K562 (cell line): ENCODE measurements at regions not wholly inside any gene's neighbourhood (a gene's known extent, or its start where the extent isn't known, plus 50 kb on each side); places are given as distances from the start of the nearest gene placed in this dataset.

Experiments used
- ATAC-seq: fragments of 200-7000 bp; cut with Tn5 transposase; 3 replicates; pipeline ENCODE4 v1.9.1; 2020; ENCODE audit warnings: moderate library complexity
- BruUV-seq: library from RNA; stranded (reverse); fragments of 400-500 nt; replicated peaks from 2 replicates; lab custom pipeline; 2021; lab: Mats Ljungman, UMichigan
- CTCF ChIA-PET: fragments of 300-600 bp; formaldehyde crosslinking; extraction: SDS; loops from one replicate; lab custom pipeline; 2021; ENCODE audit warnings: low intra/inter-chr PET ratio; lab: Yijun Ruan, JAX
- POLR2A ChIA-PET: fragments of 300-600, 350-650 bp; sonication (Branson Sonifier 250); formaldehyde crosslinking; extraction: SDS; loops from one replicate; lab custom pipeline; 2021; ENCODE audit warnings: antibody characterized with exemption, inconsistent platforms; lab: Yijun Ruan, JAX
- DNase-seq, 4 experiments: peaks; one replicate each; pipeline versions ENCODE4 v3.0.0 to v3.0.0-alpha.2; 2011 to 2018; ENCODE audit warnings: low spot score in 3 of 4, mixed read lengths in 3 of 4; ENCODE audit errors: extremely low read depth in 1 of 4
- FAIRE-seq: peaks from 2 replicates; lab custom pipeline; 2011; peaks lifted over from hg19 to GRCh38; lab: Jason Lieb, UNC
- H2AFZ ChIP-seq: 2 replicates; pipeline ENCODE4 v1.6.0; 2011; ENCODE audit warnings: low read depth, low read length, control low read depth, inconsistent platforms
- H3K27ac ChIP-seq: fragments of 200-600 bp; 3 replicates; pipeline ENCODE4 v1.8.0; 2011; ENCODE audit warnings: low read depth, mild to moderate bottlenecking, control low read depth, inconsistent platforms, low read length, moderate library complexity, mixed read lengths; ENCODE audit errors: extremely low read depth
- H3K27me3 ChIP-seq, 2 experiments: fragments of 300-600 bp in 1 of 2; 2 replicates in 1 of 2; 3 replicates in 1 of 2; pipeline versions ENCODE4 v1.6.0 to v1.8.0; 2011; ENCODE audit warnings: inconsistent platforms in 2 of 2, low read length in 2 of 2, mild to moderate bottlenecking in 1 of 2, mixed read lengths in 1 of 2, moderate library complexity in 1 of 2; ENCODE audit not compliant: control insufficient read depth in 2 of 2, insufficient read depth in 2 of 2
- H3K36me3 ChIP-seq: fragments of 300-600 bp; 3 replicates; pipeline ENCODE4 v1.8.0; 2011; ENCODE audit warnings: mild to moderate bottlenecking, low read length, inconsistent platforms; ENCODE audit not compliant: control insufficient read depth, insufficient read depth
- H3K4me1 ChIP-seq, 2 experiments: fragments of 200-600 bp in 1 of 2; replicated peaks in 1 of 2; 2 replicates in 1 of 2; 3 replicates in 1 of 2; pipeline versions ENCODE4 v1.5.1 to v1.8.0; 2011; ENCODE audit warnings: inconsistent platforms in 2 of 2, low read length in 2 of 2, mild to moderate bottlenecking in 1 of 2, mixed read lengths in 1 of 2, moderate library complexity in 1 of 2; ENCODE audit not compliant: control insufficient read depth in 2 of 2, insufficient read depth in 2 of 2
- H3K4me2 ChIP-seq: 2 replicates; pipeline ENCODE4 v1.6.1; 2011; ENCODE audit warnings: low read length, control low read depth, inconsistent platforms, mixed read lengths; ENCODE audit not compliant: insufficient read depth
- H3K4me3 ChIP-seq: fragments of 200-600 bp; sonication (generic), shearing (Covaris generic); 2 replicates; pipeline ENCODE4 v1.5.1; 2016; ENCODE audit warnings: control low read depth, inconsistent platforms
- H3K79me2 ChIP-seq: fragments of 200-600 bp; 3 replicates; pipeline ENCODE4 v1.8.0; 2011; ENCODE audit warnings: low read length, inconsistent platforms; ENCODE audit not compliant: control insufficient read depth, insufficient read depth
- H3K9ac ChIP-seq, 2 experiments: 2 replicates each; pipeline versions ENCODE4 v1.6.0 to v1.6.1; 2011; ENCODE audit warnings: low read depth in 2 of 2, low read length in 2 of 2, control low read depth in 1 of 2, inconsistent platforms in 1 of 2, mild to moderate bottlenecking in 1 of 2, mixed read lengths in 1 of 2; ENCODE audit not compliant: insufficient read depth in 1 of 2
- H3K9me1 ChIP-seq: one replicate; pipeline ENCODE4 v1.6.0; 2011; ENCODE audit warnings: inconsistent platforms, mild to moderate bottlenecking, low read length, moderate library complexity; ENCODE audit not compliant: control insufficient read depth, insufficient read depth
- H3K9me3 ChIP-seq: replicated peaks from 2 replicates; pipeline ENCODE4 v1.5.1; 2011; ENCODE audit warnings: low read depth, low read length, inconsistent platforms; ENCODE audit not compliant: control insufficient read depth, insufficient read depth
- H4K20me1 ChIP-seq: replicated peaks from 2 replicates; pipeline ENCODE4 v1.6.1; 2011; ENCODE audit warnings: low read length, inconsistent platforms, mixed read lengths; ENCODE audit not compliant: control insufficient read depth, insufficient read depth
- AFF4 ChIP-seq: sonication (generic); formaldehyde crosslinking; IDR thresholded peaks from 2 replicates; pipeline ENCODE4 v1.8.0; 2023; ENCODE audit warnings: mild to moderate bottlenecking, missing genetic modification reagents
- DACH1 ChIP-seq: fragments of 450-650 bp; IDR thresholded peaks from 2 replicates; pipeline ENCODE4 v1.6.1; 2018; ENCODE audit not compliant: partially characterized antibody
- GABPB1 ChIP-seq: sonication (generic); formaldehyde crosslinking; IDR thresholded peaks from 2 replicates; pipeline ENCODE4 v1.8.0; 2022; ENCODE audit warnings: mild to moderate bottlenecking, missing genetic modification reagents
- GTF3C2 ChIP-seq: IDR thresholded peaks from 3 replicates; pipeline ENCODE4 v1.6.1; 2011; ENCODE audit warnings: borderline replicate concordance, mild to moderate bottlenecking, moderate library complexity; ENCODE audit not compliant: insufficient read length; ENCODE audit errors: extremely low read depth
- HNRNPH1 ChIP-seq: fragments of 200-400 bp; formaldehyde crosslinking; optimal IDR thresholded peaks from 2 replicates; pipeline ENCODE3; 2017; ENCODE audit warnings: low read depth, mild to moderate bottlenecking, low read length, moderate library complexity
- MLLT1 ChIP-seq, 2 experiments: fragments of 450-650 bp; IDR thresholded peaks; 2 replicates each; pipeline ENCODE4 v1.6.1; 2016
- NELFE ChIP-seq: IDR thresholded peaks from 2 replicates; pipeline ENCODE4 v1.6.1; 2011; ENCODE audit warnings: mild to moderate bottlenecking; ENCODE audit not compliant: insufficient read depth, insufficient read length
- NFIC ChIP-seq: fragments of 450-650 bp; IDR thresholded peaks from 2 replicates; pipeline ENCODE4 v1.6.1; 2017; ENCODE audit warnings: mild to moderate bottlenecking, inconsistent platforms
- PATZ1 ChIP-seq: fragments of 250-450 bp; sonication (Bioruptor Pico); IDR thresholded peaks from 2 replicates; pipeline ENCODE4 v1.5.0; 2020; ENCODE audit warnings: mild to moderate bottlenecking, borderline replicate concordance
- RUNX1 ChIP-seq: sonication (generic); IDR thresholded peaks from 2 replicates; pipeline ENCODE4 v1.6.1; 2016; ENCODE audit warnings: antibody characterized with exemption, low read depth
- ZNF175 ChIP-seq: fragments of 200-800 bp; sonication (Bioruptor generic); IDR thresholded peaks from 2 replicates; pipeline ENCODE4 v1.6.1; 2016; ENCODE audit warnings: low read depth, mild to moderate bottlenecking, missing genetic modification characterization, missing compliant biosample characterization
- ZNF551 ChIP-seq: fragments of 250-450 bp; sonication (Bioruptor Pico); IDR thresholded peaks from 2 replicates; pipeline ENCODE4 v1.5.0; 2021; ENCODE audit warnings: mild to moderate bottlenecking, moderate library complexity
- WGBS: fragments of 100-300 bp; shearing (Covaris generic); methylation state at CpG from one replicate; pipeline ENCODE4 v1.1.6; 2016; ENCODE audit warnings: low coverage, mixed read lengths; ENCODE audit not compliant: insufficient coverage; ENCODE audit errors: missing lambda C conversion rate; 5-methylcytosine and 5-hydroxymethylcytosine counted together
- in situ Hi-C: fragments of 300-500 bp; cut with MboI; formaldehyde crosslinking; loops from 4 replicates; pipeline ENCODE4 v1.15.0; 2018; ENCODE audit warnings: inconsistent platforms, mixed read lengths
- intact Hi-C: fragments of 100-400 bp; cut with micrococcal nuclease; formaldehyde crosslinking; loops from 2 replicates; pipeline ENCODE4 v1.14.2; 2022

- BruUV-seq, result no TSS peak
- no peak overlapping the region for H3K4me3 ChIP-seq
- no peak overlapping the region for H3K4me2 ChIP-seq
- no peaks in the 10 kb centered on the region for H3K79me2 ChIP-seq
- no peak overlapping the region for H2AFZ ChIP-seq
- in situ Hi-C loops, result no loop called here
- no peaks in the 10 kb centered on the region for H3K36me3 ChIP-seq
- no peaks in the 10 kb centered on the region for H3K4me1 ChIP-seq
- ChIA-PET POLR2A (interaction anchor here (1.2 kb wide), 1 partner anchor 12 kb away, joined by 4 read pairs; no protein-coding TSS in a partner anchor), CTCF (no interaction called here)
- no peaks in the 10 kb centered on the region for H4K20me1 ChIP-seq
- H3K9ac ChIP-seq, result no peak overlapping the region
- intact Hi-C loops, result no loop called here
- DNase-seq (no peak), FAIRE-seq (no peak), ATAC-seq (no peak)
- no peaks in the 10 kb centered on the region for H3K9me1 ChIP-seq
- WGBS, result 4% methylated on average over 15 of the region's 39 CpGs
- H3K27ac ChIP-seq, result no peak overlapping the region
- no peaks in the 10 kb centered on the region for H3K9me3 ChIP-seq
- no peaks in the 10 kb centered on the region for H3K27me3 ChIP-seq
- TF ChIP-seq RUNX1 (no peak), NELFE (no peak), AFF4 (CRISPR knock-in tag) (no peak), ZNF551 (CRISPR knock-in tag) (no peak), HNRNPH1 (no peak), GTF3C2 (no peak), PATZ1 (CRISPR knock-in tag) (no peak), ZNF175 (CRISPR knock-in tag) (no peak), DACH1 (no peak), GABPB1 (CRISPR knock-in tag) (no peak), MLLT1 (IDR thresholded peaks at IDR 0.05) (no peak), NFIC (no peak)
These were observed 260.7 kb upstream of the DMRT1 start for GRCh38 chr9:580652-581342.
